B cell (primary cell): ENCODE measurements at regions not wholly inside any gene's neighbourhood (a gene's known extent, or its start where the extent isn't known, plus 50 kb on each side); places are given as distances from the start of the nearest gene placed in this dataset.

Experiments used
- ATAC-seq: fragments of 200-7000 bp; cut with Tn5 transposase; one replicate; pipeline ENCODE4 v1.10.0; 2021; ENCODE audit warnings: low read depth, mild to moderate bottlenecking, moderate number of reproducible peaks, moderate library complexity
- CTCF ChIA-PET: fragments of 350-600 bp; sonication (Branson Sonifier 250); formaldehyde crosslinking; loops from one replicate; lab custom pipeline; 2021; ENCODE audit warnings: antibody characterized with exemption, inconsistent platforms; lab: Charles Lee
- POLR2A ChIA-PET: fragments of 350-600 bp; sonication (Branson Sonifier 250); formaldehyde crosslinking; loops from one replicate; lab custom pipeline; 2021; ENCODE audit warnings: antibody characterized with exemption; lab: Charles Lee
- DNase-seq: peaks from one replicate; pipeline ENCODE4 v3.0.0; 2013
- H2AFZ ChIP-seq: 2 replicates; pipeline ENCODE4 v1.6.1; 2012; ENCODE audit warnings: mild to moderate bottlenecking, low read depth, low read length; ENCODE audit not compliant: insufficient read depth, poor library complexity, severe bottlenecking
- H3K27ac ChIP-seq, 2 donors: 1 replicate in 1 of 2; 2 replicates in 1 of 2; pipeline ENCODE4 v1.5.1; 2012 to 2013; ENCODE audit warnings: low read length in 2 of 2, mild to moderate bottlenecking in 2 of 2, moderate library complexity in 1 of 2
- H3K27me3 ChIP-seq, 4 experiments: fragments of 200-600 bp in 1 of 4; sonication (generic) in 1 of 4; replicated peaks in 1 of 4; 1 replicate in 2 of 4; 2 replicates in 2 of 4; pipeline versions ENCODE4 v1.6.1 to v1.7.0; 2013 to 2016; ENCODE audit warnings: low read length in 3 of 4, mild to moderate bottlenecking in 2 of 4, mixed read lengths in 1 of 4, moderate library complexity in 1 of 4; ENCODE audit not compliant: insufficient read depth in 4 of 4, control insufficient read depth in 3 of 4; ENCODE audit errors: control extremely low read depth in 1 of 4
- H3K36me3 ChIP-seq, 2 experiments: replicated peaks in 1 of 2; 1 replicate in 1 of 2; 2 replicates in 1 of 2; pipeline versions ENCODE4 v1.6.1 to v1.7.1; 2013; ENCODE audit warnings: low read length in 1 of 2; ENCODE audit not compliant: insufficient read depth in 2 of 2, control insufficient read depth in 1 of 2; ENCODE audit errors: control extremely low read depth in 1 of 2, extremely low read depth in 1 of 2
- H3K4me1 ChIP-seq, 2 donors: fragments of 200-600 bp in 1 of 2; sonication (generic) in 1 of 2; 1 replicate in 1 of 2; 2 replicates in 1 of 2; pipeline versions ENCODE4 v1.5.1 to v1.6.1; 2013 to 2017; ENCODE audit warnings: low read length in 2 of 2; ENCODE audit not compliant: control insufficient read depth in 2 of 2, insufficient read depth in 2 of 2
- H3K4me2 ChIP-seq: replicated peaks from 2 replicates; pipeline ENCODE3; 2012; ENCODE audit warnings: mild to moderate bottlenecking, low read depth, low read length; ENCODE audit not compliant: poor library complexity, severe bottlenecking
- H3K4me3 ChIP-seq, 5 experiments: fragments of 200-600 bp in 1 of 5; sonication (generic) in 1 of 5; 1 replicate in 3 of 5; 2 replicates in 2 of 5; pipeline versions ENCODE4 v1.5.1 to v1.7.0; 2011 to 2016; ENCODE audit warnings: low read length in 4 of 5, mild to moderate bottlenecking in 4 of 5, low read depth in 2 of 5, control low read depth in 1 of 5, moderate library complexity in 1 of 5; ENCODE audit not compliant: insufficient read depth in 1 of 5; ENCODE audit errors: control extremely low read depth in 1 of 5, extremely low read depth in 1 of 5
- H3K79me2 ChIP-seq: fragments of 200-600 bp; sonication (generic); one replicate; pipeline ENCODE4 v1.6.0; 2016; ENCODE audit warnings: low read length; ENCODE audit not compliant: control insufficient read depth, insufficient read depth
- H3K9ac ChIP-seq: fragments of 200-600 bp; sonication (generic); 2 replicates; pipeline ENCODE4 v1.6.1; 2017; ENCODE audit warnings: mild to moderate bottlenecking, low read length, moderate library complexity
- H3K9me3 ChIP-seq, 3 donors: one replicate each; pipeline versions ENCODE4 v1.6.1 to v1.7.1; 2013; ENCODE audit warnings: low read length in 2 of 3; ENCODE audit not compliant: control insufficient read depth in 2 of 3, insufficient read depth in 1 of 3; ENCODE audit errors: control extremely low read depth in 1 of 3
- H4K20me1 ChIP-seq: 2 replicates; pipeline ENCODE4 v1.6.0; 2012; ENCODE audit warnings: mild to moderate bottlenecking, low read length; ENCODE audit not compliant: insufficient read depth, control insufficient read depth, poor library complexity, severe bottlenecking
- H3K27ac Mint-ChIP-seq: one replicate; pipeline ENCODE4 v1.8.0; 2021; ENCODE audit warnings: mixed read lengths
- H3K27me3 Mint-ChIP-seq: one replicate; pipeline ENCODE4 v1.8.0; 2021; ENCODE audit warnings: mixed read lengths
- H3K4me1 Mint-ChIP-seq: one replicate; pipeline ENCODE4 v1.8.0; 2021; ENCODE audit warnings: mixed read lengths
- H3K4me3 Mint-ChIP-seq: one replicate; pipeline ENCODE4 v1.8.0; 2021; ENCODE audit warnings: mixed read lengths
- H3K9me3 Mint-ChIP-seq: one replicate; pipeline ENCODE4 v1.8.0; 2022; ENCODE audit warnings: mixed read lengths; ENCODE audit not compliant: insufficient read depth
- EZH2 ChIP-seq: IDR thresholded peaks from 2 replicates; pipeline ENCODE4 v1.6.1; 2012; ENCODE audit warnings: borderline replicate concordance, low read depth, mild to moderate bottlenecking, moderate library complexity, low read length; ENCODE audit not compliant: insufficient read depth, poor library complexity, severe bottlenecking
- WGBS: methylation state at CpG from one replicate; pipeline ENCODE4 v1.1.5; 2013; ENCODE audit warnings: missing lambda C conversion rate; ENCODE audit not compliant: insufficient coverage; 5-methylcytosine and 5-hydroxymethylcytosine counted together
- intact Hi-C: fragments of 100-400 bp; cut with micrococcal nuclease; formaldehyde crosslinking; loops from one replicate; pipeline ENCODE4 v1.10.0; 2022
- TF ChIP-seq, protein P1 (sequence below): fragments of 200-600 bp; IDR thresholded peaks from one replicate; pipeline ENCODE4 v1.8.0; 2022; ENCODE audit warnings: antibody characterized with exemption, mild to moderate bottlenecking

DNA sequence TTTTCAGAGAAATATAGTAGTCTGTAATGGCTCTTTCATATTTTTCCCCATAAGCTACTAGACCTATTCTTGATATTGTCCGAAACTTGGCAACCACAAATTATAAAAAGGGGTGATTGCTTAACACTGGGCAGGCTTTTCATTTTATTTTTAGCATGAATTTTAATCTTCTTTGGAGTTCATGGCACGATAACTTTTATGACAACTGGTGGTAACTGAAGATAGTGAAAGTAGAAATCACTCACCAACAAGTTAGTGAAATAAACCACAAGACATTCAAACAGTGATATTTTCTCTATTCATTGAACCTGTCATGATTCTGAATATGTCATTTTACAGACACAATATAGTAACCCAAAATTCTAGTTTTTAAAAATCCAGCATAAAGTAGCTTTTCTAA lies 213.9 kb downstream of the PRDM9 start:
- intact Hi-C loops = no loop called here
- POLR2A ChIA-PET = no interaction called here
- Mint-ChIP-seq H3K9me3 (peaks cover 2% of the 10 kb centered on the region), H3K27me3 (no peaks in the 10 kb centered on the region), H3K4me3 (no peak overlapping the region), H3K27ac (no peak overlapping the region), H3K4me1 (no peaks in the 10 kb centered on the region)
- no peaks in the 10 kb centered on the region for H3K9me3 ChIP-seq
- H3K9ac ChIP-seq = no peak overlapping the region
- H2AFZ ChIP-seq = no peak overlapping the region
- no peaks in the 10 kb centered on the region for H4K20me1 ChIP-seq
- no peak overlapping the region for H3K4me3 ChIP-seq
- no peaks in the 10 kb centered on the region for H3K79me2 ChIP-seq
- no peaks in the 10 kb centered on the region for H3K4me1 ChIP-seq
- CTCF ChIA-PET = no interaction called here
- no peaks in the 10 kb centered on the region for H3K27me3 ChIP-seq
- ATAC-seq (no peak), DNase-seq (no peak)
- H3K4me2 ChIP-seq = no peak overlapping the region
- H3K27ac ChIP-seq = no peak overlapping the region
- H3K36me3 ChIP-seq = no peaks in the 10 kb centered on the region
- no CpG with 5 or more reads among the region's 2 CpGs for WGBS
- TF ChIP-seq, protein P1, sequence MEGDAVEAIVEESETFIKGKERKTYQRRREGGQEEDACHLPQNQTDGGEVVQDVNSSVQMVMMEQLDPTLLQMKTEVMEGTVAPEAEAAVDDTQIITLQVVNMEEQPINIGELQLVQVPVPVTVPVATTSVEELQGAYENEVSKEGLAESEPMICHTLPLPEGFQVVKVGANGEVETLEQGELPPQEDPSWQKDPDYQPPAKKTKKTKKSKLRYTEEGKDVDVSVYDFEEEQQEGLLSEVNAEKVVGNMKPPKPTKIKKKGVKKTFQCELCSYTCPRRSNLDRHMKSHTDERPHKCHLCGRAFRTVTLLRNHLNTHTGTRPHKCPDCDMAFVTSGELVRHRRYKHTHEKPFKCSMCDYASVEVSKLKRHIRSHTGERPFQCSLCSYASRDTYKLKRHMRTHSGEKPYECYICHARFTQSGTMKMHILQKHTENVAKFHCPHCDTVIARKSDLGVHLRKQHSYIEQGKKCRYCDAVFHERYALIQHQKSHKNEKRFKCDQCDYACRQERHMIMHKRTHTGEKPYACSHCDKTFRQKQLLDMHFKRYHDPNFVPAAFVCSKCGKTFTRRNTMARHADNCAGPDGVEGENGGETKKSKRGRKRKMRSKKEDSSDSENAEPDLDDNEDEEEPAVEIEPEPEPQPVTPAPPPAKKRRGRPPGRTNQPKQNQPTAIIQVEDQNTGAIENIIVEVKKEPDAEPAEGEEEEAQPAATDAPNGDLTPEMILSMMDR = no peak
- TF ChIP-seq EZH2 = no peak

DNA sequence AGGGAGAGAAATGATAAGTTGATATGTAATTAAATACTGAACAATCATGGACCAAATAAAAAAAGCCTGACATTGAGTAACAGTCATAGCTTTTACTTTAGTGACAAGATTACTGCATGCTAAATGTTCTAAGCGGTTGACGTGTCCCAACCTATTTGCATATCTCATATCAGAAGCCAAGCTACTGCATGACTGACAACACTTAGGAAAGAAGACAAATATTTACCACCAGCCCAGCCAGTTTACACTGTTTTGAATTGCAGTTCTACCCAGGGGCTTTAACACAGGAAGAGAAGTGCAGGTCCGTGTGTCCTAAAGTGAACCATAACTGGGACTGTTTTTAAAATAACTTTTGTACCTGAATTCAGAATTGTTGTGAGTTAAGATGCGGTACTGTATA lies 219.9 kb downstream of the PRDM9 start:
- H3K27me3 ChIP-seq = no peaks in the 10 kb centered on the region
- peaks cover 2% of the 10 kb centered on the region for H3K9me3 Mint-ChIP-seq
- CTCF ChIA-PET = no interaction called here
- DNase-seq = no peak
- no peaks in the 10 kb centered on the region for H4K20me1 ChIP-seq
- no peak overlapping the region for H3K9ac ChIP-seq
- no peak overlapping the region for H3K4me3 ChIP-seq
- H3K27ac ChIP-seq = no peak overlapping the region
- POLR2A ChIA-PET = no interaction called here
- H3K4me2 ChIP-seq = no peak overlapping the region
- H3K4me1 ChIP-seq = no peaks in the 10 kb centered on the region
- no peak for TF ChIP-seq EZH2
- TF ChIP-seq, protein P1 = no peak
- no peak overlapping the region for H3K27ac Mint-ChIP-seq
- 100% methylated on average over 2 of the region's 4 CpGs for WGBS
- peaks cover 0 to 2% (median 0%) of the 10 kb centered on the region in 3 donors for H3K9me3 ChIP-seq
- no peaks in the 10 kb centered on the region for H3K4me1 Mint-ChIP-seq
- no peaks in the 10 kb centered on the region for H3K36me3 ChIP-seq
- no peak overlapping the region for H2AFZ ChIP-seq
- no peak overlapping the region for H3K4me3 Mint-ChIP-seq
- intact Hi-C loops = no loop called here
- H3K27me3 Mint-ChIP-seq = no peaks in the 10 kb centered on the region
- ATAC-seq = no peak
- H3K79me2 ChIP-seq = no peaks in the 10 kb centered on the region
